Keratinocyte (primary cell): ENCODE measurements at regions not wholly inside any gene's neighbourhood (a gene's known extent, or its start where the extent isn't known, plus 50 kb on each side); places are given as distances from the start of the nearest gene placed in this dataset.

ENCODE experiments used
- DNase-seq: peaks from one replicate; pipeline ENCODE4 v3.0.0-alpha.2; 2011; ENCODE audit warnings: low read depth, missing footprints, low spot score
- FAIRE-seq: peaks from 2 replicates; lab custom pipeline; 2011; peaks lifted over from hg19 to GRCh38; lab: Jason Lieb, UNC
- H2AFZ ChIP-seq: 2 replicates; pipeline ENCODE4 v1.6.0; 2012; ENCODE audit warnings: low read length, control low read depth, inconsistent platforms; ENCODE audit not compliant: control insufficient read depth
- H3K27ac ChIP-seq: 2 replicates; pipeline ENCODE4 v1.5.1; 2011; ENCODE audit warnings: low read length; ENCODE audit not compliant: control insufficient read depth, insufficient read depth
- H3K27me3 ChIP-seq: 3 replicates; pipeline ENCODE4 v1.6.0; 2011; ENCODE audit warnings: low read length; ENCODE audit not compliant: control insufficient read depth, insufficient read depth; ENCODE audit errors: extremely low read depth
- H3K36me3 ChIP-seq, 2 experiments: 2 replicates in 1 of 2; 3 replicates in 1 of 2; pipeline ENCODE4 v1.5.1; 2011; ENCODE audit warnings: low read length in 2 of 2, mild to moderate bottlenecking in 1 of 2; ENCODE audit not compliant: control insufficient read depth in 2 of 2, insufficient read depth in 2 of 2; ENCODE audit errors: extremely low read depth in 1 of 2
- H3K4me1 ChIP-seq: 3 replicates; pipeline ENCODE4 v1.5.1; 2011; ENCODE audit warnings: low read length; ENCODE audit not compliant: control insufficient read depth, insufficient read depth; ENCODE audit errors: extremely low read depth
- H3K4me2 ChIP-seq: 3 replicates; pipeline ENCODE4 v1.6.0; 2011; ENCODE audit warnings: low read depth, low read length; ENCODE audit not compliant: control insufficient read depth, insufficient read depth; ENCODE audit errors: extremely low read depth
- H3K4me3 ChIP-seq, 3 experiments: fragments of 200-600 bp in 1 of 3; sonication (generic) in 1 of 3; 2 replicates in 2 of 3; 3 replicates in 1 of 3; pipeline ENCODE4 v1.5.1; 2011 to 2016; ENCODE audit warnings: low read length in 3 of 3, mild to moderate bottlenecking in 3 of 3, control low read depth in 2 of 3, inconsistent platforms in 1 of 3, low read depth in 1 of 3, mixed read lengths in 1 of 3, mixed run types in 1 of 3, moderate library complexity in 1 of 3; ENCODE audit not compliant: control insufficient read depth in 2 of 3, insufficient read depth in 2 of 3; ENCODE audit errors: extremely low read depth in 1 of 3
- H3K79me2 ChIP-seq: 2 replicates; pipeline ENCODE4 v1.6.0; 2012; ENCODE audit warnings: low read length; ENCODE audit not compliant: control insufficient read depth, insufficient read depth
- H3K9ac ChIP-seq: 3 replicates; pipeline ENCODE4 v1.6.0; 2011; ENCODE audit warnings: low read length; ENCODE audit not compliant: control insufficient read depth, insufficient read depth; ENCODE audit errors: extremely low read depth
- H3K9me1 ChIP-seq: 3 replicates; pipeline ENCODE4 v1.6.0; 2011; ENCODE audit warnings: low read length; ENCODE audit not compliant: control insufficient read depth, insufficient read depth; ENCODE audit errors: extremely low read depth
- H3K9me3 ChIP-seq: 2 replicates; pipeline ENCODE4 v1.5.1; 2012; ENCODE audit warnings: low read depth, low read length; ENCODE audit not compliant: control insufficient read depth
- H4K20me1 ChIP-seq: 3 replicates; pipeline ENCODE4 v1.6.0; 2011; ENCODE audit warnings: low read length; ENCODE audit not compliant: control insufficient read depth, insufficient read depth; ENCODE audit errors: extremely low read depth
- CTCF ChIP-seq, 3 experiments: IDR thresholded peaks in 1 of 3; conservative IDR thresholded peaks in 1 of 3; optimal IDR thresholded peaks in 1 of 3; 2 replicates in 2 of 3; 3 replicates in 1 of 3; pipeline versions ENCODE3 to v1.5.1; 2011; ENCODE audit warnings: low read length in 3 of 3, mild to moderate bottlenecking in 3 of 3, moderate library complexity in 2 of 3, control low read depth in 1 of 3, inconsistent platforms in 1 of 3; ENCODE audit not compliant: insufficient read depth in 2 of 3; ENCODE audit errors: extremely low read depth in 1 of 3
- EZH2 ChIP-seq: IDR thresholded peaks from one replicate; pipeline ENCODE4 v1.6.1; 2012; ENCODE audit warnings: inconsistent platforms, mild to moderate bottlenecking, low read length, moderate library complexity
- dilution Hi-C: fragments of 300-500 bp; cut with MboI; formaldehyde crosslinking; loops from one replicate; pipeline ENCODE4 v1.7.0; 2020; ENCODE audit warnings: low sequenced_read_pairs; ENCODE audit not compliant: extremely low pct_ligation_motif_present

- dilution Hi-C loops = no loop called here
- Histone ChIP-seq H3K9me1 (no peaks in the 10 kb centered on the region), H3K36me3 (no peaks in the 10 kb centered on the region), H3K27me3 (no peaks in the 10 kb centered on the region), H3K9ac (no peak overlapping the region), H4K20me1 (no peaks in the 10 kb centered on the region), H3K9me3 (no peaks in the 10 kb centered on the region), H3K4me2 (no peak overlapping the region), H3K4me1 (no peaks in the 10 kb centered on the region), H2AFZ (no peak overlapping the region), H3K27ac (no peak overlapping the region), H3K4me3 (no peak overlapping the region), H3K79me2 (no peaks in the 10 kb centered on the region)
- FAIRE-seq (no peak), DNase-seq (no peak)
- no peak for TF ChIP-seq EZH2
- TF ChIP-seq CTCF (optimal IDR thresholded peaks at IDR 0.05 in 1 of 3, IDR thresholded peaks at IDR 0.05 in 1 of 3, conservative IDR thresholded peaks at IDR 0.05 in 1 of 3; ENCODE audit: extremely low read depth in 1 of 3, insufficient read depth in 2 of 3, low read length in 3 of 3) = no peak
These were observed 345.3 kb downstream of the WDR72 start for GRCh38 chr15:53414167-53414566.

DNA sequence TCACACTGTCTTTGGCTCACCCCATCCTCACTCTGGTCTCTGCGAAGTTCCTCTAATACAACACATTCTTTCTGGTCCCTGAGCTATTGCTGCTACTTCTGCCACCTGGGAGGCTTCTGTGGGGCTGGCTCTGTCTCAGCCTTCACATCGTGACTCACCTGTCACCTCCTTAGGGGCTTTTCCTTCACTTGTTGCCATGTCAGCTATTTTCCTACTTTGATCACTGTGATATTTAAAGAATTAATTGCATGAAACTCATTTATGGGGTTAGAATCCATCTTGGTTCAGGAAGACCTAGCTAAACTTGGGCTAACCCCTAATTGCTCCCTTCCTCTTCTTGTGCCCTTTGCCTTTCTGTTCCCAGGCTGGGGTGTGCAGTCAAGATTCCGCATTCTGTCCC, 346.9 kb downstream of the WDR72 start:
- no peak for DNase-seq
- Histone ChIP-seq H3K79me2 (no peaks in the 10 kb centered on the region), H3K9me1 (no peaks in the 10 kb centered on the region), H3K4me2 (no peak overlapping the region), H3K4me3 (no peak overlapping the region), H4K20me1 (no peaks in the 10 kb centered on the region), H3K36me3 (no peaks in the 10 kb centered on the region), H2AFZ (no peak overlapping the region), H3K9ac (no peak overlapping the region), H3K9me3 (no peaks in the 10 kb centered on the region), H3K4me1 (no peaks in the 10 kb centered on the region), H3K27ac (no peak overlapping the region), H3K27me3 (no peaks in the 10 kb centered on the region)
- no peak for FAIRE-seq
- TF ChIP-seq CTCF (optimal IDR thresholded peaks at IDR 0.05 in 1 of 3, IDR thresholded peaks at IDR 0.05 in 1 of 3, conservative IDR thresholded peaks at IDR 0.05 in 1 of 3; ENCODE audit: extremely low read depth in 1 of 3, insufficient read depth in 2 of 3, low read length in 3 of 3) (no peak), EZH2 (no peak)
- dilution Hi-C loops = no loop called here
